Keratinocyte (primary cell): ENCODE measurements at regions not wholly inside any gene's neighbourhood (a gene's known extent, or its start where the extent isn't known, plus 50 kb on each side); places are given as distances from the start of the nearest gene placed in this dataset.

ENCODE experiments used
- DNase-seq: peaks from one replicate; pipeline ENCODE4 v3.0.0-alpha.2; 2011; ENCODE audit warnings: low read depth, missing footprints, low spot score
- FAIRE-seq: peaks from 2 replicates; lab custom pipeline; 2011; peaks lifted over from hg19 to GRCh38; lab: Jason Lieb, UNC
- H2AFZ ChIP-seq: 2 replicates; pipeline ENCODE4 v1.6.0; 2012; ENCODE audit warnings: low read length, control low read depth, inconsistent platforms; ENCODE audit not compliant: control insufficient read depth
- H3K27ac ChIP-seq: 2 replicates; pipeline ENCODE4 v1.5.1; 2011; ENCODE audit warnings: low read length; ENCODE audit not compliant: control insufficient read depth, insufficient read depth
- H3K27me3 ChIP-seq: 3 replicates; pipeline ENCODE4 v1.6.0; 2011; ENCODE audit warnings: low read length; ENCODE audit not compliant: control insufficient read depth, insufficient read depth; ENCODE audit errors: extremely low read depth
- H3K36me3 ChIP-seq, 2 experiments: 2 replicates in 1 of 2; 3 replicates in 1 of 2; pipeline ENCODE4 v1.5.1; 2011; ENCODE audit warnings: low read length in 2 of 2, mild to moderate bottlenecking in 1 of 2; ENCODE audit not compliant: control insufficient read depth in 2 of 2, insufficient read depth in 2 of 2; ENCODE audit errors: extremely low read depth in 1 of 2
- H3K4me1 ChIP-seq: 3 replicates; pipeline ENCODE4 v1.5.1; 2011; ENCODE audit warnings: low read length; ENCODE audit not compliant: control insufficient read depth, insufficient read depth; ENCODE audit errors: extremely low read depth
- H3K4me2 ChIP-seq: 3 replicates; pipeline ENCODE4 v1.6.0; 2011; ENCODE audit warnings: low read depth, low read length; ENCODE audit not compliant: control insufficient read depth, insufficient read depth; ENCODE audit errors: extremely low read depth
- H3K4me3 ChIP-seq, 3 experiments: fragments of 200-600 bp in 1 of 3; sonication (generic) in 1 of 3; 2 replicates in 2 of 3; 3 replicates in 1 of 3; pipeline ENCODE4 v1.5.1; 2011 to 2016; ENCODE audit warnings: low read length in 3 of 3, mild to moderate bottlenecking in 3 of 3, control low read depth in 2 of 3, inconsistent platforms in 1 of 3, low read depth in 1 of 3, mixed read lengths in 1 of 3, mixed run types in 1 of 3, moderate library complexity in 1 of 3; ENCODE audit not compliant: control insufficient read depth in 2 of 3, insufficient read depth in 2 of 3; ENCODE audit errors: extremely low read depth in 1 of 3
- H3K79me2 ChIP-seq: 2 replicates; pipeline ENCODE4 v1.6.0; 2012; ENCODE audit warnings: low read length; ENCODE audit not compliant: control insufficient read depth, insufficient read depth
- H3K9ac ChIP-seq: 3 replicates; pipeline ENCODE4 v1.6.0; 2011; ENCODE audit warnings: low read length; ENCODE audit not compliant: control insufficient read depth, insufficient read depth; ENCODE audit errors: extremely low read depth
- H3K9me1 ChIP-seq: 3 replicates; pipeline ENCODE4 v1.6.0; 2011; ENCODE audit warnings: low read length; ENCODE audit not compliant: control insufficient read depth, insufficient read depth; ENCODE audit errors: extremely low read depth
- H3K9me3 ChIP-seq: 2 replicates; pipeline ENCODE4 v1.5.1; 2012; ENCODE audit warnings: low read depth, low read length; ENCODE audit not compliant: control insufficient read depth
- H4K20me1 ChIP-seq: 3 replicates; pipeline ENCODE4 v1.6.0; 2011; ENCODE audit warnings: low read length; ENCODE audit not compliant: control insufficient read depth, insufficient read depth; ENCODE audit errors: extremely low read depth
- CTCF ChIP-seq, 3 experiments: IDR thresholded peaks in 1 of 3; conservative IDR thresholded peaks in 1 of 3; optimal IDR thresholded peaks in 1 of 3; 2 replicates in 2 of 3; 3 replicates in 1 of 3; pipeline versions ENCODE3 to v1.5.1; 2011; ENCODE audit warnings: low read length in 3 of 3, mild to moderate bottlenecking in 3 of 3, moderate library complexity in 2 of 3, control low read depth in 1 of 3, inconsistent platforms in 1 of 3; ENCODE audit not compliant: insufficient read depth in 2 of 3; ENCODE audit errors: extremely low read depth in 1 of 3
- EZH2 ChIP-seq: IDR thresholded peaks from one replicate; pipeline ENCODE4 v1.6.1; 2012; ENCODE audit warnings: inconsistent platforms, mild to moderate bottlenecking, low read length, moderate library complexity
- dilution Hi-C: fragments of 300-500 bp; cut with MboI; formaldehyde crosslinking; loops from one replicate; pipeline ENCODE4 v1.7.0; 2020; ENCODE audit warnings: low sequenced_read_pairs; ENCODE audit not compliant: extremely low pct_ligation_motif_present

- H2AFZ ChIP-seq: no peak overlapping the region
- dilution Hi-C loops: no loop called here
- H3K36me3 ChIP-seq: no peaks in the 10 kb centered on the region
- H3K79me2 ChIP-seq: no peaks in the 10 kb centered on the region
- FAIRE-seq (no peak), DNase-seq (no peak)
- H3K4me1 ChIP-seq: no peaks in the 10 kb centered on the region
- TF ChIP-seq CTCF (optimal IDR thresholded peaks at IDR 0.05 in 1 of 3, IDR thresholded peaks at IDR 0.05 in 1 of 3, conservative IDR thresholded peaks at IDR 0.05 in 1 of 3; ENCODE audit: extremely low read depth in 1 of 3, insufficient read depth in 2 of 3, low read length in 3 of 3) (no peak), EZH2 (no peak)
- no peak overlapping the region for H3K9ac ChIP-seq
- H3K9me1 ChIP-seq: no peaks in the 10 kb centered on the region
- no peak overlapping the region for H3K4me2 ChIP-seq
- no peak overlapping the region for H3K27ac ChIP-seq
- H4K20me1 ChIP-seq: no peaks in the 10 kb centered on the region
- no peak overlapping the region for H3K4me3 ChIP-seq
- peaks cover 3% of the 10 kb centered on the region for H3K9me3 ChIP-seq
- H3K27me3 ChIP-seq: no peaks in the 10 kb centered on the region
Measured at GRCh38 chr5:112566251-112566650, 147.2 kb upstream of the EPB41L4A start.

DNA sequence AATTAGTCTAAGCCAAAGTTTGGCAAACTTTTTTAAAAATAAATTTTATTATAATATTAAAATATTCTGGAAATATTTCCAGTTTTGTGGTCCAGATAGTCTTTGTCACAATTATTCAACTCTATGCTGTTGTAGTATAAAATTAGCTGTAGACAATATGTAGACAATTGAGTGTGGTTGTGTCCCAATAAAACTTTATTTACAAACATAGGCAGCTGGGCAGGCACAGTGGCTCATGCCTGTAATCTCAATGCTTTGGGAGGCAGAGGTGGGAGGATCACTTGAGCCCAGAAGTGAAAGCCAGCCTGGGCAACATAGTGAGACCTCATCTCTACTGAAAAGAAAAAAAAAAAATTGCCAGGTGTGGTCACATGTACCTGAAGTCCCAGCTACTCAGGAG is 150.5 kb upstream of the EPB41L4A start:
- Histone ChIP-seq H3K27me3 (no peaks in the 10 kb centered on the region), H3K9ac (no peak overlapping the region), H3K4me2 (no peak overlapping the region), H3K9me1 (no peaks in the 10 kb centered on the region), H3K9me3 (no peaks in the 10 kb centered on the region), H3K4me1 (no peaks in the 10 kb centered on the region), H3K27ac (no peak overlapping the region), H2AFZ (no peak overlapping the region), H3K36me3 (no peaks in the 10 kb centered on the region), H3K4me3 (no peak overlapping the region), H4K20me1 (no peaks in the 10 kb centered on the region), H3K79me2 (no peaks in the 10 kb centered on the region)
- dilution Hi-C loops: no loop called here
- FAIRE-seq (no peak), DNase-seq (no peak)
- no peak for TF ChIP-seq CTCF (optimal IDR thresholded peaks at IDR 0.05 in 1 of 3, IDR thresholded peaks at IDR 0.05 in 1 of 3, conservative IDR thresholded peaks at IDR 0.05 in 1 of 3; ENCODE audit: extremely low read depth in 1 of 3, insufficient read depth in 2 of 3, low read length in 3 of 3)
- no peak for TF ChIP-seq EZH2
